Nephron (organoid): ENCODE measurements at regions not wholly inside any gene's neighbourhood (a gene's known extent, or its start where the extent isn't known, plus 50 kb on each side); places are given as distances from the start of the nearest gene placed in this dataset.
A peak's percentile ranks its signal among the peaks of the same experiment; 100 is the strongest.

Source experiments
- H3K27ac Mint-ChIP-seq, 3 experiments: 2 replicates each; pipeline ENCODE4 v1.8.0; 2020; ENCODE audit warnings: mixed read lengths in 3 of 3, mild to moderate bottlenecking in 2 of 3, moderate library complexity in 1 of 3
- H3K27me3 Mint-ChIP-seq: 2 replicates; pipeline ENCODE4 v1.8.0; 2021; ENCODE audit warnings: low read depth, mild to moderate bottlenecking, moderate library complexity, mixed read lengths
- H3K36me3 Mint-ChIP-seq: 2 replicates; pipeline ENCODE4 v1.8.0; 2020; ENCODE audit warnings: low read depth, mixed read lengths
- H3K4me1 Mint-ChIP-seq: 2 replicates; pipeline ENCODE4 v1.8.0; 2020; ENCODE audit warnings: mixed read lengths
- H3K4me3 Mint-ChIP-seq, 3 experiments: 2 replicates each; pipeline ENCODE4 v1.8.0; 2020; ENCODE audit warnings: mild to moderate bottlenecking in 3 of 3, mixed read lengths in 3 of 3, moderate library complexity in 2 of 3
- H3K9me3 Mint-ChIP-seq: 2 replicates; pipeline ENCODE4 v1.8.0; 2020; ENCODE audit warnings: mixed read lengths
- CTCF ChIP-seq, 3 experiments: fragments of 200-600 bp; sonication (generic); IDR thresholded peaks; one replicate each; pipeline ENCODE4 v1.5.0; 2021; ENCODE audit warnings: antibody characterized with exemption in 3 of 3; ENCODE audit not compliant: unreplicated experiment in 3 of 3

- Mint-ChIP-seq H3K9me3 (no peaks in the 10 kb centered on the region), H3K4me3 (no peak overlapping the region), H3K27me3 (peaks cover 19% of the 10 kb centered on the region), H3K27ac (no peak overlapping the region), H3K36me3 (no peaks in the 10 kb centered on the region), H3K4me1 (no peaks in the 10 kb centered on the region)
- no peak for TF ChIP-seq CTCF (IDR thresholded peaks at IDR 0.05; ENCODE audit: unreplicated experiment in 3 of 3)
These were observed 72.6 kb upstream of the MFGE8 start for GRCh38 chr15:88985547-88986393.

DNA sequence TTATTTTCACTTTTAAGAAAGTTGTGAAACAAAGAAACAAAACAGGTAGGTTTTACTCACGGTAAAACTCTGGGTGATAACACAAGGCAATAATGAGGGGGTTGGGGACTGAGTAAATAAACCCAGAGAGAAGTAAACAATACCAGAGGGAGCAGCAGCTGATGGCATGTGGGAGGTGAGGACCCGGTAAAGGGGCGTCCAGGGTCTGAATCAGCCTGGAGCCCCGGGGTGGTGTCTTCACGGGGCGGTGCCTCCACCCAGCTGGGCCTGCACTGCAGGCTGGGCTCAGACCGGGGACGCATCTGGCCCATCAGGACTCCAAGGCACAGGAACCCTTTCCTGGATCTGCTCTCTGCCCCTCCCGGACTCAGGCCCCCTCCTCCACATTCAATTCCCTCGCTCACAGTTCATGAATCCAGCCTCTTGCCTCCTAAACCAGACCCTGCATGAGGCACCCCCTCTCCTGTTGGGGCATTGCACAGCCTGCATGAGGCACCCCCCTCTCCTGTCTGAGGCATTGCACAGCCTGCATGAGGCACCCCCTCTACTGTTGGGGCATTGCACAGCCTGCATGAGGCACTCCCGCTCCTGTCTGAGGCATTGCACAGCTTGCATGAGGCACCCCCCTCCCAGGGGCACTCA is 73.9 kb upstream of the MFGE8 start:
- H3K4me3 Mint-ChIP-seq, result no peak overlapping the region
- H3K4me1 Mint-ChIP-seq, result peaks cover 3% of the 10 kb centered on the region
- peaks cover 16% of the 10 kb centered on the region for H3K27me3 Mint-ChIP-seq
- no peak overlapping the region for H3K27ac Mint-ChIP-seq
- H3K36me3 Mint-ChIP-seq, result no peaks in the 10 kb centered on the region
- no peak for TF ChIP-seq CTCF (IDR thresholded peaks at IDR 0.05; ENCODE audit: unreplicated experiment in 3 of 3)
- no peaks in the 10 kb centered on the region for H3K9me3 Mint-ChIP-seq

DNA sequence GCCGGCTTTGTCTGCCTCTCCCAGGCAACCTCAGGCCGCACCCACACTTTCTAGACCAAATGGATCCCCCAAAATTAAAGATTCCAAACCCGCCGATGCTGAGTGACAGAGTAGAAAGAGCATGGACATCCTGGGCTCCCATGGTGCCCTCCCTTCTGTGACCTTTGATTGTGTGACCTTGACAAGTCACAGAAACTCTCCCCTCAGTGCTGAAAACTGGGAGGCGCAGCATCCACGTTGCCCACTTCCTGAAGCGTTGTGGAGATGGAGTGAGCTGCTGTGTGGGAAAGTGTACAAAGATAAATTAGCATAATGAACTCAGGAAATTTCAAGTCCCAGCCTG is 74.4 kb upstream of the MFGE8 start:
- peak overlapping the region in 1 of 3 experiments; percentile 63 for H3K27ac Mint-ChIP-seq
- no peaks in the 10 kb centered on the region for H3K36me3 Mint-ChIP-seq
- no peaks in the 10 kb centered on the region for H3K9me3 Mint-ChIP-seq
- peaks cover 6% of the 10 kb centered on the region for H3K4me1 Mint-ChIP-seq
- H3K4me3 Mint-ChIP-seq, result no peak overlapping the region
- TF ChIP-seq CTCF (IDR thresholded peaks at IDR 0.05; ENCODE audit: unreplicated experiment in 3 of 3), result no peak
- H3K27me3 Mint-ChIP-seq, result peaks cover 16% of the 10 kb centered on the region

- H3K27ac Mint-ChIP-seq, result peak overlapping the region in 1 of 3 experiments; percentile 63
- peaks cover 6% of the 10 kb centered on the region for H3K4me1 Mint-ChIP-seq
- no peak overlapping the region for H3K4me3 Mint-ChIP-seq
- no peak for TF ChIP-seq CTCF (IDR thresholded peaks at IDR 0.05; ENCODE audit: unreplicated experiment in 3 of 3)
- no peaks in the 10 kb centered on the region for H3K36me3 Mint-ChIP-seq
- peaks cover 16% of the 10 kb centered on the region for H3K27me3 Mint-ChIP-seq
- H3K9me3 Mint-ChIP-seq, result no peaks in the 10 kb centered on the region
These were observed 74.9 kb upstream of the MFGE8 start for GRCh38 chr15:88987934-88988671.

GRCh38 chr15:88989578-88989977 is 76.4 kb upstream of the MFGE8 start:
- TF ChIP-seq CTCF (IDR thresholded peaks at IDR 0.05; ENCODE audit: unreplicated experiment in 3 of 3), result no peak
- no peak overlapping the region for H3K27ac Mint-ChIP-seq
- peaks cover 16% of the 10 kb centered on the region for H3K27me3 Mint-ChIP-seq
- H3K36me3 Mint-ChIP-seq, result no peaks in the 10 kb centered on the region
- H3K4me3 Mint-ChIP-seq, result no peak overlapping the region
- H3K9me3 Mint-ChIP-seq, result no peaks in the 10 kb centered on the region
- peaks cover 6% of the 10 kb centered on the region for H3K4me1 Mint-ChIP-seq
